A549 (cell line): ENCODE measurements at regions not wholly inside any gene's neighbourhood (a gene's known extent, or its start where the extent isn't known, plus 50 kb on each side); places are given as distances from the start of the nearest gene placed in this dataset.

Experiments
- CHD2 ChIP-seq: fragments of 150-350 bp; IDR thresholded peaks from 2 replicates; pipeline ENCODE4 v1.6.1; 2014; ENCODE audit warnings: low read length; ENCODE audit not compliant: partially characterized antibody
- ESRRA ChIP-seq: fragments of 150-350 bp; IDR thresholded peaks from 2 replicates; pipeline ENCODE4 v1.6.1; 2014; ENCODE audit warnings: mild to moderate bottlenecking, low read length, borderline replicate concordance
- MYC ChIP-seq: IDR thresholded peaks from 2 replicates; pipeline ENCODE4 v1.6.1; 2012; ENCODE audit warnings: mild to moderate bottlenecking, inconsistent platforms, low read length, improper control_type of control experiment, borderline replicate concordance
- NR3C1 ChIP-seq: fragments of >200 bp; sonication (Bioruptor Twin); formaldehyde crosslinking; IDR thresholded peaks from 3 replicates; pipeline ENCODE4 v1.6.1; 2017
- PHF8 ChIP-seq: fragments of 200-600 bp; sonication (generic); IDR thresholded peaks from 2 replicates; pipeline ENCODE4 v1.6.1; 2016; ENCODE audit warnings: low read depth, mild to moderate bottlenecking, antibody characterized with exemption, moderate library complexity, borderline replicate concordance
- POLR2A ChIP-seq: IDR thresholded peaks from 2 replicates; pipeline ENCODE4 v1.6.1; 2012; ENCODE audit warnings: mild to moderate bottlenecking, low read length
- RAD21 ChIP-seq, 2 experiments: fragments of >200 bp in 1 of 2; sonication (Bioruptor Twin) in 1 of 2; formaldehyde crosslinking in 1 of 2; IDR thresholded peaks in 1 of 2; conservative IDR thresholded peaks in 1 of 2; 2 replicates in 1 of 2; 3 replicates in 1 of 2; pipeline ENCODE4 v1.6.1; 2012 to 2018; ENCODE audit warnings: inconsistent platforms in 1 of 2
- TF ChIP-seq, protein P1 (sequence below): fragments of 250-450 bp; sonication (Bioruptor Pico); IDR thresholded peaks from 2 replicates; pipeline ENCODE4 v1.5.0; 2020; ENCODE audit warnings: low read depth, mild to moderate bottlenecking, moderate library complexity
- TF ChIP-seq, protein P2 (sequence below): fragments of >200 bp; sonication (Bioruptor Twin); formaldehyde crosslinking; IDR thresholded peaks from 3 replicates; pipeline ENCODE4 v1.5.1; 2016
- TF ChIP-seq, protein P3 (sequence below): fragments of 200-600 bp; sonication (generic); IDR thresholded peaks from 2 replicates; pipeline ENCODE4 v1.6.1; 2016; ENCODE audit warnings: antibody characterized with exemption, mild to moderate bottlenecking, moderate library complexity
- TF ChIP-seq, protein P4 (sequence below): fragments of 450-650 bp; IDR thresholded peaks from 2 replicates; pipeline ENCODE4 v1.6.1; 2014; ENCODE audit warnings: antibody characterized with exemption

DNA sequence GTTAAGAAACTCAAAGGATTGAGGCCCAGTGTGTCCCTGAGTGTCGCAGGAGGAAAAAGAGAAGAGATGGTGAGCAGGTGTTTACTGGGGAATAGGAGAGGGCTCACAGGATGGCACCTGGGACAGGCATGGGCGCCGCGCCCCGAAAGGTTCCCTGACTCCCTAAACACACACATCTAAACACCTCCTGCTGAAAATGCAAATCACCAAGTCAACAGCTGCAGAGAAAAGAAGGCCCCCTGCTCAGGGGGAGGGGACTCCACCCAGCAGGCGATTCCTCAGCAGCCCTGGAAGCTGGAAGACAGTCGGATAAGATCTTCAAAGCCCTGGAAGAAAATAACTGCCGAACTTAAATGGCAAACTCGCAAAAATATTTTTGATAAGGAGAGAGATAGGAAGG, 377.2 kb downstream of the BRD1 start:
- TF ChIP-seq ESRRA, result no peak
- no peak for TF ChIP-seq POLR2A
- TF ChIP-seq, protein P1, sequence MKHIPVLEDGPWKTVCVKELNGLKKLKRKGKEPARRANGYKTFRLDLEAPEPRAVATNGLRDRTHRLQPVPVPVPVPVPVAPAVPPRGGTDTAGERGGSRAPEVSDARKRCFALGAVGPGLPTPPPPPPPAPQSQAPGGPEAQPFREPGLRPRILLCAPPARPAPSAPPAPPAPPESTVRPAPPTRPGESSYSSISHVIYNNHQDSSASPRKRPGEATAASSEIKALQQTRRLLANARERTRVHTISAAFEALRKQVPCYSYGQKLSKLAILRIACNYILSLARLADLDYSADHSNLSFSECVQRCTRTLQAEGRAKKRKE (CRISPR knock-in tag), result no peak
- TF ChIP-seq, protein P2, sequence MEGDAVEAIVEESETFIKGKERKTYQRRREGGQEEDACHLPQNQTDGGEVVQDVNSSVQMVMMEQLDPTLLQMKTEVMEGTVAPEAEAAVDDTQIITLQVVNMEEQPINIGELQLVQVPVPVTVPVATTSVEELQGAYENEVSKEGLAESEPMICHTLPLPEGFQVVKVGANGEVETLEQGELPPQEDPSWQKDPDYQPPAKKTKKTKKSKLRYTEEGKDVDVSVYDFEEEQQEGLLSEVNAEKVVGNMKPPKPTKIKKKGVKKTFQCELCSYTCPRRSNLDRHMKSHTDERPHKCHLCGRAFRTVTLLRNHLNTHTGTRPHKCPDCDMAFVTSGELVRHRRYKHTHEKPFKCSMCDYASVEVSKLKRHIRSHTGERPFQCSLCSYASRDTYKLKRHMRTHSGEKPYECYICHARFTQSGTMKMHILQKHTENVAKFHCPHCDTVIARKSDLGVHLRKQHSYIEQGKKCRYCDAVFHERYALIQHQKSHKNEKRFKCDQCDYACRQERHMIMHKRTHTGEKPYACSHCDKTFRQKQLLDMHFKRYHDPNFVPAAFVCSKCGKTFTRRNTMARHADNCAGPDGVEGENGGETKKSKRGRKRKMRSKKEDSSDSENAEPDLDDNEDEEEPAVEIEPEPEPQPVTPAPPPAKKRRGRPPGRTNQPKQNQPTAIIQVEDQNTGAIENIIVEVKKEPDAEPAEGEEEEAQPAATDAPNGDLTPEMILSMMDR, result no peak
- TF ChIP-seq, protein P3, sequence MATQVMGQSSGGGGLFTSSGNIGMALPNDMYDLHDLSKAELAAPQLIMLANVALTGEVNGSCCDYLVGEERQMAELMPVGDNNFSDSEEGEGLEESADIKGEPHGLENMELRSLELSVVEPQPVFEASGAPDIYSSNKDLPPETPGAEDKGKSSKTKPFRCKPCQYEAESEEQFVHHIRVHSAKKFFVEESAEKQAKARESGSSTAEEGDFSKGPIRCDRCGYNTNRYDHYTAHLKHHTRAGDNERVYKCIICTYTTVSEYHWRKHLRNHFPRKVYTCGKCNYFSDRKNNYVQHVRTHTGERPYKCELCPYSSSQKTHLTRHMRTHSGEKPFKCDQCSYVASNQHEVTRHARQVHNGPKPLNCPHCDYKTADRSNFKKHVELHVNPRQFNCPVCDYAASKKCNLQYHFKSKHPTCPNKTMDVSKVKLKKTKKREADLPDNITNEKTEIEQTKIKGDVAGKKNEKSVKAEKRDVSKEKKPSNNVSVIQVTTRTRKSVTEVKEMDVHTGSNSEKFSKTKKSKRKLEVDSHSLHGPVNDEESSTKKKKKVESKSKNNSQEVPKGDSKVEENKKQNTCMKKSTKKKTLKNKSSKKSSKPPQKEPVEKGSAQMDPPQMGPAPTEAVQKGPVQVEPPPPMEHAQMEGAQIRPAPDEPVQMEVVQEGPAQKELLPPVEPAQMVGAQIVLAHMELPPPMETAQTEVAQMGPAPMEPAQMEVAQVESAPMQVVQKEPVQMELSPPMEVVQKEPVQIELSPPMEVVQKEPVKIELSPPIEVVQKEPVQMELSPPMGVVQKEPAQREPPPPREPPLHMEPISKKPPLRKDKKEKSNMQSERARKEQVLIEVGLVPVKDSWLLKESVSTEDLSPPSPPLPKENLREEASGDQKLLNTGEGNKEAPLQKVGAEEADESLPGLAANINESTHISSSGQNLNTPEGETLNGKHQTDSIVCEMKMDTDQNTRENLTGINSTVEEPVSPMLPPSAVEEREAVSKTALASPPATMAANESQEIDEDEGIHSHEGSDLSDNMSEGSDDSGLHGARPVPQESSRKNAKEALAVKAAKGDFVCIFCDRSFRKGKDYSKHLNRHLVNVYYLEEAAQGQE, result no peak
- no peak for TF ChIP-seq PHF8
- TF ChIP-seq RAD21 (conservative IDR thresholded peaks at IDR 0.05 in 1 of 2, IDR thresholded peaks at IDR 0.05 in 1 of 2), result no peak
- TF ChIP-seq, protein P4, sequence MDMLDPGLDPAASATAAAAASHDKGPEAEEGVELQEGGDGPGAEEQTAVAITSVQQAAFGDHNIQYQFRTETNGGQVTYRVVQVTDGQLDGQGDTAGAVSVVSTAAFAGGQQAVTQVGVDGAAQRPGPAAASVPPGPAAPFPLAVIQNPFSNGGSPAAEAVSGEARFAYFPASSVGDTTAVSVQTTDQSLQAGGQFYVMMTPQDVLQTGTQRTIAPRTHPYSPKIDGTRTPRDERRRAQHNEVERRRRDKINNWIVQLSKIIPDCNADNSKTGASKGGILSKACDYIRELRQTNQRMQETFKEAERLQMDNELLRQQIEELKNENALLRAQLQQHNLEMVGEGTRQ, result no peak
- no peak for TF ChIP-seq CHD2
- TF ChIP-seq NR3C1, result no peak
- no peak for TF ChIP-seq MYC
